Erythroblast (primary cell): ENCODE measurements at regions not wholly inside any gene's neighbourhood (a gene's known extent, or its start where the extent isn't known, plus 50 kb on each side); places are given as distances from the start of the nearest gene placed in this dataset.
"Not testable (repeated sequence)": the region's sequence is repeated elsewhere in the genome, so short reads cannot be mapped to it uniquely, and the experiment has no call there.

Experiments used
- DNase-seq, 2 experiments: peaks; one replicate each; lab custom pipeline; 2025; lab: John Stamatoyannopoulos, UW
- GATA1 ChIP-seq: IDR thresholded peaks from 2 replicates; pipeline ENCODE4 v1.6.1; 2011; ENCODE audit warnings: low read depth, mild to moderate bottlenecking, control low read depth, low read length, moderate library complexity
- POLR2A ChIP-seq: IDR thresholded peaks from 2 replicates; pipeline ENCODE4 v1.6.1; 2011; ENCODE audit warnings: mild to moderate bottlenecking, low read length

- peak; percentile 6 for TF ChIP-seq POLR2A
- peak in 1 of 2 experiments; percentile 15 for DNase-seq
These were observed 76.7 kb upstream of the ZNF195 start for GRCh38 chr11:3455666-3456065.

- peak; percentile 89 to 92 for DNase-seq
These were observed 75.9 kb upstream of the ZNF195 start for GRCh38 chr11:3454844-3455243.

GRCh38 chr11:3453596-3454256 is 74.8 kb upstream of the ZNF195 start:
- not testable (repeated sequence) for DNase-seq

GRCh38 chr11:3450822-3451221 is 71.9 kb upstream of the ZNF195 start:
- DNase-seq, result not testable (repeated sequence)

GRCh38 chr11:3445535-3445934 is 66.6 kb upstream of the ZNF195 start:
- not testable (repeated sequence) for DNase-seq

GRCh38 chr11:3444420-3444744 is 65.4 kb upstream of the ZNF195 start:
- not testable (repeated sequence) for DNase-seq

- DNase-seq, result peak; percentile 60 to 64
These were observed 64.9 kb upstream of the ZNF195 start for GRCh38 chr11:3443700-3444419.

- peak; percentile 21 to 23 for DNase-seq
These were observed 58.5 kb upstream of the ZNF195 start for GRCh38 chr11:3437441-3437840.

- DNase-seq, result no peak
- no peak for TF ChIP-seq GATA1
- TF ChIP-seq POLR2A, result no peak
These were observed 56.0 kb upstream of the ZNF195 start for GRCh38 chr11:3434976-3435375.

- DNase-seq, result not testable (repeated sequence)
These were observed 50.2 kb upstream of the ZNF195 start for GRCh38 chr11:3429191-3429590.
